Choroid plexus epithelial cell (primary cell): ENCODE measurements at regions not wholly inside any gene's neighbourhood (a gene's known extent, or its start where the extent isn't known, plus 50 kb on each side); places are given as distances from the start of the nearest gene placed in this dataset.

Experiments used
- DNase-seq: peaks from one replicate; pipeline ENCODE4 v3.0.0-alpha.2; 2010; ENCODE audit warnings: low read depth
- H3K4me3 ChIP-seq: 2 replicates; pipeline ENCODE4 v1.5.1; 2011; ENCODE audit warnings: low read depth, mild to moderate bottlenecking, control low read depth, low read length, moderate library complexity
- CTCF ChIP-seq: conservative IDR thresholded peaks from 2 replicates; pipeline ENCODE4 v1.5.1; 2011; ENCODE audit warnings: low read depth, mild to moderate bottlenecking, control low read depth, inconsistent platforms, low read length, moderate library complexity

GRCh38 chr4:181819946-181820345 lies 423.3 kb upstream of the TENM3 start:
- TF ChIP-seq CTCF = no peak
- no peak overlapping the region for H3K4me3 ChIP-seq
- peak; percentile 39 for DNase-seq

- DNase-seq = peak; percentile 37
- TF ChIP-seq CTCF = no peak
- no peak overlapping the region for H3K4me3 ChIP-seq
Measured at GRCh38 chr4:181820553-181820952, 422.6 kb upstream of the TENM3 start.

GRCh38 chr4:181821039-181822004 lies 421.9 kb upstream of the TENM3 start:
- no peak overlapping the region for H3K4me3 ChIP-seq
- peak; percentile 53 for DNase-seq
- no peak for TF ChIP-seq CTCF

- H3K4me3 ChIP-seq = no peak overlapping the region
- peak; percentile 52 for DNase-seq
- no peak for TF ChIP-seq CTCF
Measured at GRCh38 chr4:181822005-181822375, 421.2 kb upstream of the TENM3 start.

- TF ChIP-seq CTCF = no peak
- H3K4me3 ChIP-seq = no peak overlapping the region
- no peak for DNase-seq
Measured at GRCh38 chr4:181823183-181823582, 420.0 kb upstream of the TENM3 start.

GRCh38 chr4:181823645-181824044 lies 419.6 kb upstream of the TENM3 start:
- no peak for DNase-seq
- no peak overlapping the region for H3K4me3 ChIP-seq
- no peak for TF ChIP-seq CTCF

- no peak for DNase-seq
- H3K4me3 ChIP-seq = no peak overlapping the region
- no peak for TF ChIP-seq CTCF
Measured at GRCh38 chr4:181825564-181825963, 417.6 kb upstream of the TENM3 start.
